Type B pancreatic cell (in vitro differentiated cells): ENCODE measurements at regions not wholly inside any gene's neighbourhood (a gene's known extent, or its start where the extent isn't known, plus 50 kb on each side); places are given as distances from the start of the nearest gene placed in this dataset.

Experiments
- DNase-seq: peaks from one replicate; pipeline ENCODE4 v3.0.0; 2021; ENCODE audit warnings: mixed read lengths; ENCODE audit not compliant: unreplicated experiment; ENCODE audit errors: extremely low spot score
- H3K27ac Mint-ChIP-seq: 2 replicates; pipeline ENCODE4 v1.8.0; 2021; ENCODE audit warnings: mild to moderate bottlenecking, mixed read lengths
- H3K27me3 Mint-ChIP-seq: 2 replicates; pipeline ENCODE4 v1.8.0; 2021; ENCODE audit warnings: mixed read lengths
- H3K36me3 Mint-ChIP-seq: 2 replicates; pipeline ENCODE4 v1.8.0; 2021; ENCODE audit warnings: mixed read lengths
- H3K4me1 Mint-ChIP-seq: one replicate; pipeline ENCODE4 v1.8.0; 2021; ENCODE audit warnings: mixed read lengths; ENCODE audit not compliant: unreplicated experiment
- H3K4me3 Mint-ChIP-seq: 2 replicates; pipeline ENCODE4 v1.8.0; 2021; ENCODE audit warnings: mild to moderate bottlenecking, mixed read lengths
- H3K9me3 Mint-ChIP-seq: 2 replicates; pipeline ENCODE4 v1.8.0; 2021; ENCODE audit warnings: mixed read lengths
- CTCF ChIP-seq: fragments of 200-600 bp; sonication (generic); conservative IDR thresholded peaks from 2 replicates; pipeline ENCODE4 v1.5.0; 2021; ENCODE audit warnings: antibody characterized with exemption, mild to moderate bottlenecking

DNA sequence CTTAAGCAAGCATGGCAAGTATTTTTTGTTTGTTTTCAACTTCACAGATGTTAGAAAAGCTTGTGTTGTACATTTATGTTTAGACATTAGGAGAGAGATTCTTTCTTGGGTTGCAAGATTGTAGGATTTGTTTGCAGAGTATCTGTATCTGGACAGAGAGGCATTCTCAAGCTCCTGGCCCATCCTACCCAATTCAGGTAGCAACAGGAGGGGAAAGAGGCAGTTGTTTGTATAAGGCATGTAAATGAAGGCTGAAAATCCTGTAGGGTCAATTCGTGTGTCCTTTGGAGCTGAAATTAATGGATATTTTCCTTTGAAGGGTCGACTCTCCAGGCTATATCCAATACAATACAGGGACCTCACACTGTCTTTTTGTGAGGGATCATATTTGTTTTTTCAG lies 147.3 kb downstream of the KCNRG start:
- H3K36me3 Mint-ChIP-seq = peaks cover 4% of the 10 kb centered on the region
- no peak overlapping the region for H3K27ac Mint-ChIP-seq
- peaks cover 3% of the 10 kb centered on the region for H3K27me3 Mint-ChIP-seq
- DNase-seq = no peak
- no peak for TF ChIP-seq CTCF
- no peaks in the 10 kb centered on the region for H3K9me3 Mint-ChIP-seq
- peaks cover 17% of the 10 kb centered on the region for H3K4me1 Mint-ChIP-seq
- no peak overlapping the region for H3K4me3 Mint-ChIP-seq

DNA sequence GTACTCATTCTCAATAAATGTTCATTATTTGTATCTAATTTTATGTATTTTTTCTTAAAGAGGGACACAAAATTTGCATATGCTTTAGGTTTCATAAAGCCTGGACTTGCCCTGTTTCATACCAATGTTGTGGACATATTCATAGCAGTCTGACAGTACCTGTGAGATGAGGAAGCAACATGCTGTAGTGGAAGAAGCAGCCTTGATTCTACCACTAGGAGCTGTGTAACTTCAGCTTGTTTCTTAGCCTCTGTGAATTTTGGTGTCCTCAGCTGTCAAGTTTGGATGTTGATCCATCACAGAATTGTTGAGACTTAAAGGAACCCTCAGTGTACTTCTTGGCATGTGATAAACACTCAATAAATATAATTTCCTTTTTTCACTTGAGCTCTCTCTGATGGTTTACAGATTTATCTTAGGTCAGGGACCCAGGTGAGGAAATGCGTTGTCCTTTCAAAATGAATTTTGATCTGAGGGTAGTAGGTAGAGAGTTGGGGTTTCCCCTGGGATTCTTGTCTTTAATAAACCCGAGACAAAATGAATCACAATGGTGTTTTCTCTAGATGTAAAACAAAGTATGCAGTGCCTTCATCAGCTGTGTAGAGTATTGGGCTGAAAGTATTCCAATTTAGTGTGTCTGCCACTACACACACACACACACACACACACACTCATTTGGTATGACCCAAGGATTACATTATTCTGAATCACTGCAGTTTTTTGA lies 152.1 kb downstream of the KCNRG start:
- H3K27ac Mint-ChIP-seq = no peak overlapping the region
- peaks cover 6% of the 10 kb centered on the region for H3K4me1 Mint-ChIP-seq
- H3K9me3 Mint-ChIP-seq = no peaks in the 10 kb centered on the region
- TF ChIP-seq CTCF = no peak
- DNase-seq = no peak
- H3K27me3 Mint-ChIP-seq = peaks cover 3% of the 10 kb centered on the region
- H3K36me3 Mint-ChIP-seq = peaks cover 4% of the 10 kb centered on the region
- H3K4me3 Mint-ChIP-seq = no peak overlapping the region

- H3K9me3 Mint-ChIP-seq = no peaks in the 10 kb centered on the region
- H3K27me3 Mint-ChIP-seq = peaks cover 3% of the 10 kb centered on the region
- TF ChIP-seq CTCF = no peak
- DNase-seq = no peak
- peaks cover under 1% of the 10 kb centered on the region for H3K4me1 Mint-ChIP-seq
- H3K36me3 Mint-ChIP-seq = peaks cover 4% of the 10 kb centered on the region
- H3K4me3 Mint-ChIP-seq = no peak overlapping the region
- no peak overlapping the region for H3K27ac Mint-ChIP-seq
These were observed 152.7 kb downstream of the KCNRG start for GRCh38 chr13:50167967-50168366.

- Mint-ChIP-seq H3K4me3 (no peak overlapping the region), H3K27ac (no peak overlapping the region), H3K4me1 (no peaks in the 10 kb centered on the region), H3K9me3 (no peaks in the 10 kb centered on the region), H3K27me3 (peaks cover 3% of the 10 kb centered on the region), H3K36me3 (peaks cover 4% of the 10 kb centered on the region)
- no peak for TF ChIP-seq CTCF
- DNase-seq = no peak
These were observed 153.5 kb downstream of the KCNRG start for GRCh38 chr13:50168786-50169185.

GRCh38 chr13:50170447-50171037 lies 155.3 kb downstream of the KCNRG start:
- no peaks in the 10 kb centered on the region for H3K4me1 Mint-ChIP-seq
- H3K9me3 Mint-ChIP-seq = no peaks in the 10 kb centered on the region
- H3K4me3 Mint-ChIP-seq = no peak overlapping the region
- DNase-seq = no peak
- TF ChIP-seq CTCF = peak; percentile 33
- H3K27me3 Mint-ChIP-seq = peaks cover 3% of the 10 kb centered on the region
- peaks cover 4% of the 10 kb centered on the region for H3K36me3 Mint-ChIP-seq
- no peak overlapping the region for H3K27ac Mint-ChIP-seq
